H1 (cell line): ENCODE measurements at regions not wholly inside any gene's neighbourhood (a gene's known extent, or its start where the extent isn't known, plus 50 kb on each side); places are given as distances from the start of the nearest gene placed in this dataset.

Experiments
- CTCF ChIA-PET: fragments of 300-600 bp; sonication (Branson Sonifier 250); formaldehyde crosslinking; loops from one replicate; lab custom pipeline; 2021; ENCODE audit not compliant: partially characterized antibody; lab: Charles Lee
- POLR2A ChIA-PET: fragments of 300-600 bp; sonication (Branson Sonifier 250); formaldehyde crosslinking; loops from one replicate; lab custom pipeline; 2021; ENCODE audit warnings: inconsistent platforms; ENCODE audit not compliant: partially characterized antibody; lab: Charles Lee
- DNase-seq, 2 experiments: peaks; one replicate each; pipeline versions ENCODE4 v3.0.0 to v3.0.0-alpha.2; 2010 to 2022; ENCODE audit warnings: low spot score in 2 of 2, low read depth in 1 of 2, mixed read lengths in 1 of 2
- FAIRE-seq: peaks from 2 replicates; lab custom pipeline; 2011; peaks lifted over from hg19 to GRCh38; lab: Jason Lieb, UNC
- H2AFZ ChIP-seq: 2 replicates; pipeline ENCODE4 v1.8.1; 2012; ENCODE audit warnings: low read length, inconsistent platforms
- H2AK5ac ChIP-seq: 2 replicates; pipeline ENCODE4 v1.6.1; 2013; ENCODE audit warnings: low read depth, low read length
- H2BK120ac ChIP-seq: replicated peaks from 2 replicates; pipeline ENCODE3; 2013; ENCODE audit warnings: low read depth, low read length, inconsistent platforms
- H2BK12ac ChIP-seq: 2 replicates; pipeline ENCODE4 v1.6.1; 2013; ENCODE audit warnings: low read depth, low read length
- H2BK15ac ChIP-seq: 2 replicates; pipeline ENCODE4 v1.6.1; 2013; ENCODE audit warnings: low read length
- H2BK20ac ChIP-seq: 2 replicates; pipeline ENCODE4 v1.6.1; 2013; ENCODE audit warnings: low read length
- H2BK5ac ChIP-seq: 2 replicates; pipeline ENCODE4 v1.6.1; 2013; ENCODE audit warnings: low read depth, low read length
- H3K14ac ChIP-seq: 2 replicates; pipeline ENCODE4 v1.6.1; 2013; ENCODE audit warnings: inconsistent platforms; ENCODE audit not compliant: insufficient read length
- H3K18ac ChIP-seq: 2 replicates; pipeline ENCODE4 v1.6.1; 2013; ENCODE audit warnings: low read length; ENCODE audit errors: extremely low read depth
- H3K23ac ChIP-seq: 2 replicates; pipeline ENCODE4 v1.6.1; 2013; ENCODE audit warnings: inconsistent platforms; ENCODE audit not compliant: insufficient read length
- H3K23me2 ChIP-seq: 2 replicates; pipeline ENCODE4 v1.6.1; 2013; ENCODE audit warnings: low read depth, low read length
- H3K27ac ChIP-seq: 2 replicates; pipeline ENCODE4 v1.6.1; 2011; ENCODE audit warnings: low read depth, low read length, inconsistent platforms
- H3K27me3 ChIP-seq, 4 experiments: replicated peaks in 1 of 4; 1 replicate in 1 of 4; 2 replicates in 3 of 4; pipeline versions ENCODE4 v1.6.1 to v1.8.1; 2011 to 2013; ENCODE audit warnings: low read length in 3 of 4, mild to moderate bottlenecking in 3 of 4, inconsistent platforms in 2 of 4, mixed read lengths in 2 of 4, moderate library complexity in 1 of 4; ENCODE audit not compliant: control insufficient read depth in 3 of 4, insufficient read depth in 3 of 4; ENCODE audit errors: extremely low read depth in 1 of 4
- H3K36me3 ChIP-seq, 4 experiments: 2 replicates each; pipeline versions ENCODE4 v1.6.1 to v1.8.1; 2011 to 2013; ENCODE audit warnings: mild to moderate bottlenecking in 4 of 4, low read length in 3 of 4, moderate library complexity in 2 of 4, control low read depth in 1 of 4, inconsistent platforms in 1 of 4; ENCODE audit not compliant: insufficient read depth in 4 of 4, control insufficient read depth in 2 of 4
- H3K4ac ChIP-seq: replicated peaks from 2 replicates; pipeline ENCODE3; 2013; ENCODE audit warnings: low read length, low read depth, mixed read lengths, inconsistent platforms; ENCODE audit not compliant: insufficient read length
- H3K4me1 ChIP-seq, 4 experiments: replicated peaks in 1 of 4; 1 replicate in 1 of 4; 2 replicates in 3 of 4; pipeline versions ENCODE4 v1.6.1 to v1.8.1; 2011 to 2013; ENCODE audit warnings: low read length in 3 of 4, inconsistent platforms in 2 of 4, mixed read lengths in 1 of 4; ENCODE audit not compliant: insufficient read depth in 4 of 4, control insufficient read depth in 3 of 4
- H3K4me2 ChIP-seq, 2 experiments: 2 replicates each; pipeline versions ENCODE4 v1.6.1 to v1.8.1; 2011 to 2013; ENCODE audit warnings: low read depth in 2 of 2, low read length in 2 of 2, control low read depth in 1 of 2, inconsistent platforms in 1 of 2, mild to moderate bottlenecking in 1 of 2; ENCODE audit not compliant: insufficient read depth in 1 of 2
- H3K4me3 ChIP-seq, 4 experiments: fragments of 200-600, 300-600 bp in 1 of 4; sonication (generic), shearing (Covaris generic), sonication (Bioruptor Twin) in 1 of 4; 2 replicates each; pipeline versions ENCODE4 v1.5.1 to v1.8.1; 2011 to 2016; ENCODE audit warnings: low read length in 4 of 4, low read depth in 3 of 4, control low read depth in 2 of 4, inconsistent platforms in 2 of 4, mild to moderate bottlenecking in 2 of 4, mixed read lengths in 1 of 4, moderate library complexity in 1 of 4; ENCODE audit not compliant: insufficient read depth in 2 of 4; ENCODE audit errors: extremely low read depth in 1 of 4
- H3K56ac ChIP-seq: replicated peaks from 2 replicates; pipeline ENCODE3; 2013; ENCODE audit warnings: low read depth, mild to moderate bottlenecking, mixed read lengths, low read length, inconsistent platforms; ENCODE audit not compliant: insufficient read length
- H3K79me1 ChIP-seq: 2 replicates; pipeline ENCODE4 v1.6.1; 2013; ENCODE audit warnings: low read depth, low read length, control low read depth
- H3K79me2 ChIP-seq, 2 experiments: 2 replicates each; pipeline versions ENCODE4 v1.6.1 to v1.8.1; 2012 to 2013; ENCODE audit warnings: low read length in 2 of 2, mild to moderate bottlenecking in 2 of 2, inconsistent platforms in 1 of 2; ENCODE audit not compliant: insufficient read depth in 2 of 2, control insufficient read depth in 1 of 2
- H3K9ac ChIP-seq, 4 experiments: replicated peaks in 1 of 4; 1 replicate in 1 of 4; 2 replicates in 3 of 4; pipeline versions ENCODE4 v1.6.1 to v1.8.1; 2011 to 2013; ENCODE audit warnings: low read depth in 3 of 4, low read length in 3 of 4, control low read depth in 2 of 4, mild to moderate bottlenecking in 2 of 4, moderate library complexity in 2 of 4, inconsistent platforms in 1 of 4; ENCODE audit errors: extremely low read depth in 1 of 4
- H3K9me3 ChIP-seq, 2 experiments: 2 replicates each; pipeline versions ENCODE4 v1.6.1 to v1.8.1; 2012 to 2013; ENCODE audit warnings: mild to moderate bottlenecking in 2 of 2, moderate library complexity in 2 of 2, control low read depth in 1 of 2, inconsistent platforms in 1 of 2, low read depth in 1 of 2, low read length in 1 of 2, mixed read lengths in 1 of 2; ENCODE audit not compliant: insufficient read depth in 2 of 2
- H4K20me1 ChIP-seq, 2 experiments: replicated peaks in 1 of 2; 2 replicates each; pipeline versions ENCODE3 to v1.8.1; 2011 to 2013; ENCODE audit warnings: inconsistent platforms in 2 of 2, low read length in 2 of 2, mild to moderate bottlenecking in 1 of 2; ENCODE audit not compliant: insufficient read depth in 2 of 2, control insufficient read depth in 1 of 2
- H4K5ac ChIP-seq: 2 replicates; pipeline ENCODE4 v1.6.1; 2013; ENCODE audit warnings: low read length, low read depth, mixed read lengths, inconsistent platforms; ENCODE audit not compliant: insufficient read length
- H4K8ac ChIP-seq: 2 replicates; pipeline ENCODE4 v1.8.0; 2013; ENCODE audit warnings: mild to moderate bottlenecking, moderate library complexity, low read length, inconsistent platforms; ENCODE audit not compliant: insufficient read depth; ENCODE audit errors: extremely low read depth
- H4K91ac ChIP-seq: replicated peaks from 2 replicates; pipeline ENCODE3; 2013; ENCODE audit warnings: low read length, mixed read lengths, inconsistent platforms; ENCODE audit not compliant: insufficient read length
- ASH2L ChIP-seq: fragments of 200-600, 300-600 bp; sonication (generic); IDR thresholded peaks from one replicate; pipeline ENCODE4 v1.7.1; 2017; ENCODE audit warnings: low read length
- BCL11A ChIP-seq, 2 experiments: IDR thresholded peaks; one replicate each; pipeline ENCODE4 v1.6.1; 2011; ENCODE audit warnings: low read depth in 2 of 2, low read length in 2 of 2, mild to moderate bottlenecking in 2 of 2
- CBX5 ChIP-seq: fragments of 300-800, 300-1000 bp; sonication (generic); IDR thresholded peaks from 2 replicates; pipeline ENCODE4 v1.7.1; 2016; ENCODE audit warnings: antibody characterized with exemption, low read length, low read depth
- CBX8 ChIP-seq: fragments of 300-800, 300-1000 bp; sonication (generic); IDR thresholded peaks from 2 replicates; pipeline ENCODE4 v1.7.1; 2016; ENCODE audit warnings: low read depth, low read length, borderline replicate concordance
- GTF2F1 ChIP-seq: IDR thresholded peaks from 2 replicates; pipeline ENCODE4 v1.6.1; 2012; ENCODE audit warnings: low read depth, low read length, improper control_type of control experiment, borderline replicate concordance
- KDM1A ChIP-seq: fragments of 200-600, 300-600 bp; sonication (generic); IDR thresholded peaks from 2 replicates; pipeline ENCODE4 v1.7.1; 2016; ENCODE audit warnings: mild to moderate bottlenecking, low read length, borderline replicate concordance
- NRF1 ChIP-seq: IDR thresholded peaks from 2 replicates; pipeline ENCODE4 v1.6.1; 2011; ENCODE audit warnings: mild to moderate bottlenecking, low read depth, low read length, improper control_type of control experiment
- PHF8 ChIP-seq: fragments of 200-600 bp; sonication (generic); conservative IDR thresholded peaks from 2 replicates; pipeline ENCODE4 v1.7.1; 2012; ENCODE audit warnings: low read depth, mild to moderate bottlenecking, inconsistent platforms, low read length, moderate library complexity
- RXRA ChIP-seq: IDR thresholded peaks from 2 replicates; pipeline ENCODE4 v1.6.1; 2011; ENCODE audit warnings: low read depth, mild to moderate bottlenecking, low read length, moderate library complexity; ENCODE audit not compliant: insufficient read depth
- SIX5 ChIP-seq: IDR thresholded peaks from 2 replicates; pipeline ENCODE4 v1.6.1; 2011; ENCODE audit warnings: mild to moderate bottlenecking, low read depth, low read length
- TEAD4 ChIP-seq: IDR thresholded peaks from 2 replicates; pipeline ENCODE4 v1.6.1; 2012; ENCODE audit warnings: low read depth, low read length, inconsistent platforms, mixed read lengths
- WGBS, 2 experiments: shearing (Covaris generic) in 1 of 2; methylation state at CpG; one replicate each; pipeline versions ENCODE4 v1.1.6 to v1.1.7; 2013 to 2015; ENCODE audit warnings: low lambda C conversion rate in 2 of 2, mixed read lengths in 2 of 2, inconsistent platforms in 1 of 2, low coverage in 1 of 2, missing lambda C conversion rate in 1 of 2; ENCODE audit not compliant: insufficient replicate concordance in 2 of 2, insufficient coverage in 1 of 2, insufficient read length in 1 of 2; ENCODE audit errors: extremely low coverage in 1 of 2, missing lambda C conversion rate in 1 of 2; 5-methylcytosine and 5-hydroxymethylcytosine counted together

DNA sequence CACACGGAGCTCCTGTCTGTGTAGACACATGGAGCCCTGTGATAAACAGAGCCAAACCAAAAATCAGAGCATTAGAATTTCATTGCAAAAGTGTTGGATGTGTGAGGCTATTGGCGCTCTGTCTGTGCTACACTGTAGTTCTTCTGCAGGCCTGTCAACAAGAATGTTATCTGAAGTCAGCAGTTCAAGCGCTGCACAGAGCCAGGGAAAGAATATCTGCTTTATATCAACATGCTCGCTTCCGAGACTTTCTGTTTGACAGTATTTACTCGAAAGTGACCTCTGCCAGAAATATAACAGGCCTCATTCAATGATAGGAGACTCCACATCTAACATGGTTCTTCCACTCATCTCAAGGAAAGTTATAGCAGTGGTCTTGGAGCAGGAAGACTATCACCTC is 118.3 kb downstream of the CCER1 start:
- Histone ChIP-seq H3K79me2 (no peaks in the 10 kb centered on the region), H3K14ac (no peak overlapping the region), H3K9me3 (no peaks in the 10 kb centered on the region), H3K4ac (no peak overlapping the region), H2BK12ac (no peak overlapping the region), H3K27ac (no peak overlapping the region), H2AK5ac (no peak overlapping the region), H3K36me3 (no peaks in the 10 kb centered on the region), H4K20me1 (no peaks in the 10 kb centered on the region), H2BK5ac (no peak overlapping the region), H3K4me3 (no peak overlapping the region), H3K4me2 (no peak overlapping the region), H3K27me3 (no peaks in the 10 kb centered on the region), H4K91ac (no peak overlapping the region), H3K18ac (no peak overlapping the region), H3K9ac (no peak overlapping the region), H3K79me1 (no peaks in the 10 kb centered on the region), H2AFZ (peak overlapping the region; percentile 33; the same call in 1 of the 2 replicates), H3K23ac (no peak overlapping the region), H3K56ac (no peak overlapping the region), H3K23me2 (no peaks in the 10 kb centered on the region; the same call in 1 of the 2 replicates), H4K5ac (no peak overlapping the region), H2BK15ac (no peak overlapping the region), H4K8ac (no peak overlapping the region), H3K4me1 (peaks cover 0 to 3% (median 0%) of the 10 kb centered on the region in 4 experiments; a peak in 1 of 7 replicates), H2BK120ac (no peak overlapping the region), H2BK20ac (no peak overlapping the region)
- CTCF ChIA-PET = interaction anchor here (0.9 kb wide), 1 partner anchor 71 kb away, joined by 3 read pairs; no protein-coding TSS in a partner anchor
- DNase-seq = no peak
- POLR2A ChIA-PET = no interaction called here
- 91% methylated on average over 6 of the region's 6 CpGs; no CpG with 5 or more reads in 1 of the 2 experiments for WGBS, 2 experiments
- FAIRE-seq = no peak
- TF ChIP-seq SIX5 (no peak), KDM1A (no peak), NRF1 (no peak), RXRA (no peak), ASH2L (no peak), PHF8 (no peak), TEAD4 (no peak), CBX5 (no peak), BCL11A (IDR thresholded peaks at IDR 0.05; ENCODE audit: low read depth in 2 of 2, low read length in 2 of 2) (no peak), CBX8 (no peak), GTF2F1 (no peak)
